ENCODE measurements at regions not wholly inside any gene's neighbourhood (a gene's known extent, or its start where the extent isn't known, plus 50 kb on each side); places are given as distances from the start of the nearest gene placed in this dataset.
"Not testable (repeated sequence)": the region's sequence is repeated elsewhere in the genome, so short reads cannot be mapped to it uniquely, and the experiment has no call there.

GRCh38 chr4:79666875-79667274 is 258.8 kb upstream of the GK2 start:
- no peak for TF ChIP-seq CTCF (IDR thresholded peaks at IDR 0.05; ENCODE audit: low read depth, low read length)
- H3K4me1 ChIP-seq = no peaks in the 10 kb centered on the region
- H3K36me3 ChIP-seq = no peaks in the 10 kb centered on the region
- H3K4me3 ChIP-seq (ENCODE audit: low read depth, low read length) = no peak overlapping the region
- DNase-seq = no peak
- H3K27me3 ChIP-seq = no peaks in the 10 kb centered on the region
- no peaks in the 10 kb centered on the region for H3K9me3 ChIP-seq

- Histone ChIP-seq H3K9me3 (no peaks in the 10 kb centered on the region), H3K36me3 (no peaks in the 10 kb centered on the region), H3K4me3 (ENCODE audit: low read depth, low read length) (no peak overlapping the region), H3K4me1 (no peaks in the 10 kb centered on the region), H3K27me3 (no peaks in the 10 kb centered on the region)
- DNase-seq = no peak
- TF ChIP-seq CTCF (IDR thresholded peaks at IDR 0.05; ENCODE audit: low read depth, low read length) = no peak
Measured at GRCh38 chr4:79666112-79666511, 258.1 kb upstream of the GK2 start.

GRCh38 chr4:79663865-79664264 is 255.8 kb upstream of the GK2 start:
- H3K4me1 ChIP-seq = no peaks in the 10 kb centered on the region
- H3K9me3 ChIP-seq = no peaks in the 10 kb centered on the region
- H3K27me3 ChIP-seq = no peaks in the 10 kb centered on the region
- no peak for TF ChIP-seq CTCF (IDR thresholded peaks at IDR 0.05; ENCODE audit: low read depth, low read length)
- DNase-seq = no peak
- H3K36me3 ChIP-seq = no peaks in the 10 kb centered on the region
- no peak overlapping the region for H3K4me3 ChIP-seq (ENCODE audit: low read depth, low read length)

GRCh38 chr4:79663141-79663540 is 255.1 kb upstream of the GK2 start:
- no peaks in the 10 kb centered on the region for H3K9me3 ChIP-seq
- DNase-seq = no peak
- H3K27me3 ChIP-seq = no peaks in the 10 kb centered on the region
- no peaks in the 10 kb centered on the region for H3K4me1 ChIP-seq
- no peak overlapping the region for H3K4me3 ChIP-seq (ENCODE audit: low read depth, low read length)
- no peak for TF ChIP-seq CTCF (IDR thresholded peaks at IDR 0.05; ENCODE audit: low read depth, low read length)
- no peaks in the 10 kb centered on the region for H3K36me3 ChIP-seq

GRCh38 chr4:79662651-79663050 is 254.6 kb upstream of the GK2 start:
- Histone ChIP-seq H3K36me3 (no peaks in the 10 kb centered on the region), H3K27me3 (no peaks in the 10 kb centered on the region), H3K9me3 (no peaks in the 10 kb centered on the region), H3K4me3 (ENCODE audit: low read depth, low read length) (no peak overlapping the region), H3K4me1 (no peaks in the 10 kb centered on the region)
- no peak for TF ChIP-seq CTCF (IDR thresholded peaks at IDR 0.05; ENCODE audit: low read depth, low read length)
- no peak for DNase-seq

- H3K4me3 ChIP-seq (ENCODE audit: low read depth, low read length) = no peak overlapping the region
- H3K27me3 ChIP-seq = no peaks in the 10 kb centered on the region
- no peaks in the 10 kb centered on the region for H3K4me1 ChIP-seq
- no peak for DNase-seq
- H3K9me3 ChIP-seq = no peaks in the 10 kb centered on the region
- H3K36me3 ChIP-seq = no peaks in the 10 kb centered on the region
- TF ChIP-seq CTCF (IDR thresholded peaks at IDR 0.05; ENCODE audit: low read depth, low read length) = no peak
Measured at GRCh38 chr4:79661196-79661595, 253.2 kb upstream of the GK2 start.

- not testable (repeated sequence) for H3K4me1 ChIP-seq; H3K4me3 ChIP-seq (ENCODE audit: low read depth, low read length); H3K27me3 ChIP-seq; DNase-seq; H3K36me3 ChIP-seq; H3K9me3 ChIP-seq
Measured at GRCh38 chr4:79659308-79659870, 251.4 kb upstream of the GK2 start.
